Trophoblast cell (in vitro differentiated cells and primary cell): ENCODE measurements at regions not wholly inside any gene's neighbourhood (a gene's known extent, or its start where the extent isn't known, plus 50 kb on each side); places are given as distances from the start of the nearest gene placed in this dataset.

Experiments used
- DNase-seq, 2 donors: peaks; one replicate each; pipeline ENCODE4 v3.0.0-alpha.2; 2016
- H2AFZ ChIP-seq: 2 replicates; pipeline ENCODE4 v1.6.1; 2013; ENCODE audit warnings: low read length, moderate library complexity, mild to moderate bottlenecking; ENCODE audit not compliant: insufficient read depth, poor library complexity
- H2AK5ac ChIP-seq: 2 replicates; pipeline ENCODE4 v1.6.1; 2013; ENCODE audit warnings: mild to moderate bottlenecking, low read length
- H2BK120ac ChIP-seq: 2 replicates; pipeline ENCODE4 v1.6.1; 2013; ENCODE audit warnings: low read length, mild to moderate bottlenecking, moderate library complexity; ENCODE audit not compliant: insufficient read depth, poor library complexity
- H2BK12ac ChIP-seq: 2 replicates; pipeline ENCODE4 v1.6.1; 2013; ENCODE audit warnings: mild to moderate bottlenecking, low read length, moderate library complexity
- H2BK5ac ChIP-seq: 2 replicates; pipeline ENCODE4 v1.6.1; 2013; ENCODE audit warnings: low read length, low read depth, moderate library complexity, mild to moderate bottlenecking; ENCODE audit not compliant: poor library complexity
- H3K14ac ChIP-seq: 2 replicates; pipeline ENCODE4 v1.6.1; 2013; ENCODE audit warnings: mild to moderate bottlenecking, low read length
- H3K18ac ChIP-seq: 2 replicates; pipeline ENCODE4 v1.6.1; 2013; ENCODE audit warnings: mild to moderate bottlenecking, low read length
- H3K23ac ChIP-seq: 2 replicates; pipeline ENCODE4 v1.6.1; 2013; ENCODE audit warnings: low read length
- H3K27ac ChIP-seq: 2 replicates; pipeline ENCODE4 v1.5.1; 2013; ENCODE audit warnings: low read depth, mild to moderate bottlenecking, inconsistent platforms, low read length, moderate library complexity
- H3K27me3 ChIP-seq: 2 replicates; pipeline ENCODE4 v1.6.1; 2013; ENCODE audit warnings: inconsistent platforms, mild to moderate bottlenecking, low read length, moderate library complexity; ENCODE audit not compliant: insufficient read depth
- H3K36me3 ChIP-seq, 2 experiments: 1 replicate in 1 of 2; 2 replicates in 1 of 2; pipeline ENCODE4 v1.6.1; 2013; ENCODE audit warnings: low read length in 2 of 2, mild to moderate bottlenecking in 2 of 2, moderate library complexity in 1 of 2; ENCODE audit not compliant: insufficient read depth in 2 of 2, control insufficient read depth in 1 of 2
- H3K4ac ChIP-seq: 2 replicates; pipeline ENCODE4 v1.6.1; 2013; ENCODE audit warnings: low read depth, mild to moderate bottlenecking, low read length, moderate library complexity
- H3K4me1 ChIP-seq, 2 experiments: 1 replicate in 1 of 2; 2 replicates in 1 of 2; pipeline ENCODE4 v1.6.1; 2013; ENCODE audit warnings: low read length in 2 of 2, mild to moderate bottlenecking in 2 of 2, moderate library complexity in 1 of 2; ENCODE audit not compliant: insufficient read depth in 2 of 2, control insufficient read depth in 1 of 2
- H3K4me2 ChIP-seq: 2 replicates; pipeline ENCODE4 v1.6.1; 2013; ENCODE audit warnings: inconsistent platforms, mild to moderate bottlenecking, low read length, moderate library complexity
- H3K4me3 ChIP-seq: 2 replicates; pipeline ENCODE4 v1.5.1; 2013; ENCODE audit warnings: mild to moderate bottlenecking, low read depth, low read length, inconsistent platforms
- H3K79me1 ChIP-seq: one replicate; pipeline ENCODE4 v1.6.1; 2013; ENCODE audit warnings: low read length
- H3K79me2 ChIP-seq: 2 replicates; pipeline ENCODE4 v1.6.1; 2013; ENCODE audit warnings: low read length, mild to moderate bottlenecking; ENCODE audit not compliant: control insufficient read depth, insufficient read depth, poor library complexity
- H3K9ac ChIP-seq: 2 replicates; pipeline ENCODE4 v1.6.1; 2013; ENCODE audit warnings: mild to moderate bottlenecking, low read length
- H3K9me3 ChIP-seq: 2 replicates; pipeline ENCODE4 v1.6.1; 2013; ENCODE audit warnings: low read depth, mild to moderate bottlenecking, control low read depth, inconsistent platforms, low read length; ENCODE audit not compliant: insufficient read depth
- H4K12ac ChIP-seq: 2 replicates; pipeline ENCODE4 v1.6.1; 2013; ENCODE audit warnings: low read depth, mild to moderate bottlenecking, low read length, moderate library complexity
- H4K8ac ChIP-seq: 2 replicates; pipeline ENCODE4 v1.6.1; 2013; ENCODE audit warnings: low read depth, mild to moderate bottlenecking, low read length, moderate library complexity
- H4K91ac ChIP-seq: one replicate; pipeline ENCODE4 v1.6.1; 2013; ENCODE audit warnings: low read depth, mild to moderate bottlenecking, low read length, moderate library complexity
- WGBS: extraction: QIAGEN DNeasy Blood & Tissue Kit; methylation state at CpG from one replicate; pipeline ENCODE4 v1.1.7; 2013; ENCODE audit warnings: missing lambda C conversion rate; ENCODE audit not compliant: insufficient read length, insufficient coverage; ENCODE audit errors: extremely low coverage; 5-methylcytosine and 5-hydroxymethylcytosine counted together

GRCh38 chr22:47789171-47789570 lies 1026.7 kb downstream of the TBC1D22A start:
- H3K27me3 ChIP-seq, result no peaks in the 10 kb centered on the region
- no peaks in the 10 kb centered on the region for H3K79me1 ChIP-seq
- no peak overlapping the region for H4K8ac ChIP-seq
- H4K12ac ChIP-seq, result no peak overlapping the region
- H3K27ac ChIP-seq, result no peak overlapping the region
- H2AK5ac ChIP-seq, result no peak overlapping the region
- H2BK12ac ChIP-seq, result no peak overlapping the region
- H2BK120ac ChIP-seq, result no peak overlapping the region
- H3K4ac ChIP-seq, result no peak overlapping the region
- no peaks in the 10 kb centered on the region for H3K4me1 ChIP-seq
- no peaks in the 10 kb centered on the region for H3K79me2 ChIP-seq
- no peak overlapping the region for H3K18ac ChIP-seq
- no peak overlapping the region for H3K4me3 ChIP-seq
- DNase-seq, result no peak
- H3K14ac ChIP-seq, result no peak overlapping the region
- H2BK5ac ChIP-seq, result no peak overlapping the region
- H3K36me3 ChIP-seq, result no peaks in the 10 kb centered on the region
- H3K23ac ChIP-seq, result no peak overlapping the region
- H3K4me2 ChIP-seq, result no peak overlapping the region
- H2AFZ ChIP-seq, result no peak overlapping the region
- H3K9me3 ChIP-seq, result peaks cover 14% of the 10 kb centered on the region
- WGBS, result no CpG with 5 or more reads among the region's 3 CpGs
- H4K91ac ChIP-seq, result no peak overlapping the region
- H3K9ac ChIP-seq, result no peak overlapping the region

GRCh38 chr22:47788461-47788860 lies 1026.0 kb downstream of the TBC1D22A start:
- no peaks in the 10 kb centered on the region for H3K27me3 ChIP-seq
- H3K27ac ChIP-seq, result no peak overlapping the region
- H4K8ac ChIP-seq, result no peak overlapping the region
- no peak overlapping the region for H4K91ac ChIP-seq
- no peak overlapping the region for H3K9ac ChIP-seq
- no peaks in the 10 kb centered on the region for H3K4me1 ChIP-seq
- no peak overlapping the region for H2BK120ac ChIP-seq
- no peak overlapping the region for H3K4ac ChIP-seq
- peaks cover 17% of the 10 kb centered on the region for H3K9me3 ChIP-seq
- no peak overlapping the region for H3K18ac ChIP-seq
- H3K23ac ChIP-seq, result no peak overlapping the region
- no peak overlapping the region for H2AK5ac ChIP-seq
- H3K79me1 ChIP-seq, result no peaks in the 10 kb centered on the region
- DNase-seq, result no peak
- H2AFZ ChIP-seq, result no peak overlapping the region
- H3K36me3 ChIP-seq, result no peaks in the 10 kb centered on the region
- H2BK12ac ChIP-seq, result no peak overlapping the region
- H2BK5ac ChIP-seq, result no peak overlapping the region
- no peak overlapping the region for H4K12ac ChIP-seq
- H3K4me2 ChIP-seq, result no peak overlapping the region
- H3K79me2 ChIP-seq, result no peaks in the 10 kb centered on the region
- no peak overlapping the region for H3K4me3 ChIP-seq
- no peak overlapping the region for H3K14ac ChIP-seq
- WGBS, result no CpG with 5 or more reads among the region's 11 CpGs

DNA sequence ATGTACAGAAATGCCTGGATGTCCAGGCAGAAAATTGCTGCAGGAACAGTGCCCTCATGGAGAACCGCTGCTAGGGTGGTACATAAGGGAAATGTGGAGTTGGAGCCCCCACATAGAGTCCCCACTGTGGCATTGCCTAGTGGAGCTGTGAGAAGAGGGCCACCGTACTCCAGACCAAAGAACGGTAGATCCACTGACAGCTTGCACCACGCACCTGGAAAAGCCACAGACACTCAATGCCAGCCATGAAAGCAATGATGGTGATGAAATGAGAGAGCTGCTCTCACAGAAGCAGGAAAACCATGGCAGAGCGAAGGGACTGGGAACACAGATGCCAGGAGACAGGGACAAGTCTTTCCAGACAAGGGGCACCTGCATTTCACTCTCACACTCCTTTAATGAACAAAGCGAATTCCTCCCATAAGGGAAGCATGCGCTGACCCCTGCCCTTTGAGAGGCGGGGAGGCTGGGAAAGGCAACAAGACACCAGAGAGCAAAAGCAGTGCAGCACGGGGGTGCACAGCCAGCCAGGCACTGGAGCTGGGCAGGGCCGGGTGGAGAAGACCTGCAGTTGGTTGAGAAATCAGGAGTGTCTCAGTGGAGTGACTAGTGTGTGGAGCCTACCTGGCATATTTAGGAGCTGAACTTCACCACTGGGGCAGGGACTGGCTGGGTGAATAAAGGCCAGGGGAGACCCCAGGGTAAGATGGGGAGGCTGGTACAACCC lies 1025.2 kb downstream of the TBC1D22A start:
- Histone ChIP-seq H3K18ac (no peak overlapping the region), H4K91ac (no peak overlapping the region), H3K27ac (no peak overlapping the region), H3K9me3 (peaks cover 17% of the 10 kb centered on the region), H3K23ac (no peak overlapping the region), H4K12ac (no peak overlapping the region), H2BK120ac (no peak overlapping the region), H3K79me2 (no peaks in the 10 kb centered on the region), H3K4ac (no peak overlapping the region), H3K79me1 (no peaks in the 10 kb centered on the region), H3K9ac (no peak overlapping the region), H3K27me3 (no peaks in the 10 kb centered on the region), H2AK5ac (no peak overlapping the region), H3K4me3 (no peak overlapping the region), H3K14ac (no peak overlapping the region), H3K4me1 (no peaks in the 10 kb centered on the region), H3K4me2 (no peak overlapping the region), H2AFZ (no peak overlapping the region), H2BK12ac (no peak overlapping the region), H2BK5ac (no peak overlapping the region), H3K36me3 (no peaks in the 10 kb centered on the region), H4K8ac (no peak overlapping the region)
- DNase-seq, result no peak
- no CpG with 5 or more reads among the region's 10 CpGs for whole genome bisulfite sequencing

DNA sequence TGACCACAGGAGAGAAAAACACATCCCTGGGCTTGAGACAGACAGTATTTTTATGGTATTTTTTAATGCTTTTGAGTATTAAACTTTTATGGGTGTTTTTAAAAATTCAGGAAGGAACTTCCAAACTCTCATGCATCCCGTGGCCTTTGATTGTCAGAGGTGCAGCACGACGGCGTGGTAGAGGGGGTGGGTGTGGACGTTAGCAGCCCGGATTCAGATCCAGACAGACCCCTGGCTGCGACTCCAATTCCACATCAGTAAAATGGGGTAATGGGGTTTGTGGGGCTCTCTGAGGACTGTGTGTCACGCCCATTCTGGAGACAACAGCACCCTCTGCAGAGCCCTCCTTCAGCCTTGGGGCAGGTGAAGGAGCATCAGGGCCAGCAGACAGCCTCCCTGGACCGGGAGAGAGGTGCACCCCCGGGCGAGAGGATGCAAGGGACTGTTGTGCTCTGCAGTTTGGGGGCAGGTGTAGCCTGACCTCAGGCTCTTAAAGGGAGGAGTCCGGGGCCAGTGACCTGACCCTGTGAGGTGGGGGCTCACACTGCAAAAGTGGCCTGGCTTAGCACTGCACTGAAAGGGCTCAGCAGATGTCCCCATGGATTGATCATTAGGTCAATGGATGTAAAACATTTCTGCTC lies 1024.3 kb downstream of the TBC1D22A start:
- Histone ChIP-seq H2AK5ac (no peak overlapping the region), H3K4ac (no peak overlapping the region), H4K8ac (no peak overlapping the region), H4K91ac (no peak overlapping the region), H3K18ac (no peak overlapping the region), H3K4me1 (no peaks in the 10 kb centered on the region), H2BK120ac (no peak overlapping the region), H2BK12ac (no peak overlapping the region), H3K9ac (no peak overlapping the region), H3K9me3 (peaks cover 19% of the 10 kb centered on the region), H3K36me3 (no peaks in the 10 kb centered on the region), H2BK5ac (no peak overlapping the region), H3K79me1 (no peaks in the 10 kb centered on the region), H3K23ac (no peak overlapping the region), H3K27ac (no peak overlapping the region), H3K79me2 (no peaks in the 10 kb centered on the region), H4K12ac (no peak overlapping the region), H2AFZ (no peak overlapping the region), H3K4me3 (no peak overlapping the region), H3K27me3 (no peaks in the 10 kb centered on the region), H3K14ac (no peak overlapping the region), H3K4me2 (no peak overlapping the region)
- no peak for DNase-seq
- no CpG with 5 or more reads among the region's 12 CpGs for WGBS
